K562 (cell line): ENCODE measurements at regions not wholly inside any gene's neighbourhood (a gene's known extent, or its start where the extent isn't known, plus 50 kb on each side); places are given as distances from the start of the nearest gene placed in this dataset.

ENCODE experiments used
- ATAC-seq: fragments of 200-7000 bp; cut with Tn5 transposase; 3 replicates; pipeline ENCODE4 v1.9.1; 2020; ENCODE audit warnings: moderate library complexity
- BruUV-seq: library from RNA; stranded (reverse); fragments of 400-500 nt; replicated peaks from 2 replicates; lab custom pipeline; 2021; lab: Mats Ljungman, UMichigan
- CTCF ChIA-PET: fragments of 300-600 bp; formaldehyde crosslinking; extraction: SDS; loops from one replicate; lab custom pipeline; 2021; ENCODE audit warnings: low intra/inter-chr PET ratio; lab: Yijun Ruan, JAX
- POLR2A ChIA-PET: fragments of 300-600, 350-650 bp; sonication (Branson Sonifier 250); formaldehyde crosslinking; extraction: SDS; loops from one replicate; lab custom pipeline; 2021; ENCODE audit warnings: antibody characterized with exemption, inconsistent platforms; lab: Yijun Ruan, JAX
- DNase-seq, 4 experiments: peaks; one replicate each; pipeline versions ENCODE4 v3.0.0 to v3.0.0-alpha.2; 2011 to 2018; ENCODE audit warnings: low spot score in 3 of 4, mixed read lengths in 3 of 4; ENCODE audit errors: extremely low read depth in 1 of 4
- FAIRE-seq: peaks from 2 replicates; lab custom pipeline; 2011; peaks lifted over from hg19 to GRCh38; lab: Jason Lieb, UNC
- H2AFZ ChIP-seq: 2 replicates; pipeline ENCODE4 v1.6.0; 2011; ENCODE audit warnings: low read depth, low read length, control low read depth, inconsistent platforms
- H3K27ac ChIP-seq: fragments of 200-600 bp; 3 replicates; pipeline ENCODE4 v1.8.0; 2011; ENCODE audit warnings: low read depth, mild to moderate bottlenecking, control low read depth, inconsistent platforms, low read length, moderate library complexity, mixed read lengths; ENCODE audit errors: extremely low read depth
- H3K27me3 ChIP-seq, 2 experiments: fragments of 300-600 bp in 1 of 2; 2 replicates in 1 of 2; 3 replicates in 1 of 2; pipeline versions ENCODE4 v1.6.0 to v1.8.0; 2011; ENCODE audit warnings: inconsistent platforms in 2 of 2, low read length in 2 of 2, mild to moderate bottlenecking in 1 of 2, mixed read lengths in 1 of 2, moderate library complexity in 1 of 2; ENCODE audit not compliant: control insufficient read depth in 2 of 2, insufficient read depth in 2 of 2
- H3K36me3 ChIP-seq: fragments of 300-600 bp; 3 replicates; pipeline ENCODE4 v1.8.0; 2011; ENCODE audit warnings: mild to moderate bottlenecking, low read length, inconsistent platforms; ENCODE audit not compliant: control insufficient read depth, insufficient read depth
- H3K4me1 ChIP-seq, 2 experiments: fragments of 200-600 bp in 1 of 2; replicated peaks in 1 of 2; 2 replicates in 1 of 2; 3 replicates in 1 of 2; pipeline versions ENCODE4 v1.5.1 to v1.8.0; 2011; ENCODE audit warnings: inconsistent platforms in 2 of 2, low read length in 2 of 2, mild to moderate bottlenecking in 1 of 2, mixed read lengths in 1 of 2, moderate library complexity in 1 of 2; ENCODE audit not compliant: control insufficient read depth in 2 of 2, insufficient read depth in 2 of 2
- H3K4me2 ChIP-seq: 2 replicates; pipeline ENCODE4 v1.6.1; 2011; ENCODE audit warnings: low read length, control low read depth, inconsistent platforms, mixed read lengths; ENCODE audit not compliant: insufficient read depth
- H3K4me3 ChIP-seq: fragments of 200-600 bp; sonication (generic), shearing (Covaris generic); 2 replicates; pipeline ENCODE4 v1.5.1; 2016; ENCODE audit warnings: control low read depth, inconsistent platforms
- H3K79me2 ChIP-seq: fragments of 200-600 bp; 3 replicates; pipeline ENCODE4 v1.8.0; 2011; ENCODE audit warnings: low read length, inconsistent platforms; ENCODE audit not compliant: control insufficient read depth, insufficient read depth
- H3K9ac ChIP-seq, 2 experiments: 2 replicates each; pipeline versions ENCODE4 v1.6.0 to v1.6.1; 2011; ENCODE audit warnings: low read depth in 2 of 2, low read length in 2 of 2, control low read depth in 1 of 2, inconsistent platforms in 1 of 2, mild to moderate bottlenecking in 1 of 2, mixed read lengths in 1 of 2; ENCODE audit not compliant: insufficient read depth in 1 of 2
- H3K9me1 ChIP-seq: one replicate; pipeline ENCODE4 v1.6.0; 2011; ENCODE audit warnings: inconsistent platforms, mild to moderate bottlenecking, low read length, moderate library complexity; ENCODE audit not compliant: control insufficient read depth, insufficient read depth
- H3K9me3 ChIP-seq: replicated peaks from 2 replicates; pipeline ENCODE4 v1.5.1; 2011; ENCODE audit warnings: low read depth, low read length, inconsistent platforms; ENCODE audit not compliant: control insufficient read depth, insufficient read depth
- H4K20me1 ChIP-seq: replicated peaks from 2 replicates; pipeline ENCODE4 v1.6.1; 2011; ENCODE audit warnings: low read length, inconsistent platforms, mixed read lengths; ENCODE audit not compliant: control insufficient read depth, insufficient read depth
- HDGF ChIP-seq: fragments of 450-650 bp; IDR thresholded peaks from 2 replicates; pipeline ENCODE4 v1.6.1; 2016
- NCOA6 ChIP-seq: fragments of 450-650 bp; IDR thresholded peaks from 2 replicates; pipeline ENCODE4 v1.6.1; 2017; ENCODE audit warnings: mild to moderate bottlenecking
- PRMT5 ChIP-seq: sonication (generic); formaldehyde crosslinking; IDR thresholded peaks from 2 replicates; pipeline ENCODE4 v1.5.0; 2020; ENCODE audit warnings: missing genetic modification reagents
- TEAD2 ChIP-seq: fragments of 450-650 bp; IDR thresholded peaks from 2 replicates; pipeline ENCODE4 v1.6.1; 2016; ENCODE audit warnings: missing genetic modification characterization, control low read depth, missing compliant biosample characterization
- TRIM24 ChIP-seq, 2 experiments: fragments of 450-650 bp; IDR thresholded peaks; 2 replicates each; pipeline ENCODE4 v1.6.1; 2016
- ZNF274 ChIP-seq: IDR thresholded peaks from 2 replicates; pipeline ENCODE4 v1.6.1; 2011; ENCODE audit warnings: low read depth, mild to moderate bottlenecking, low read length, moderate library complexity, borderline replicate concordance
- WGBS: fragments of 100-300 bp; shearing (Covaris generic); methylation state at CpG from one replicate; pipeline ENCODE4 v1.1.6; 2016; ENCODE audit warnings: low coverage, mixed read lengths; ENCODE audit not compliant: insufficient coverage; ENCODE audit errors: missing lambda C conversion rate; 5-methylcytosine and 5-hydroxymethylcytosine counted together
- in situ Hi-C: fragments of 300-500 bp; cut with MboI; formaldehyde crosslinking; loops from 4 replicates; pipeline ENCODE4 v1.15.0; 2018; ENCODE audit warnings: inconsistent platforms, mixed read lengths
- intact Hi-C: fragments of 100-400 bp; cut with micrococcal nuclease; formaldehyde crosslinking; loops from 2 replicates; pipeline ENCODE4 v1.14.2; 2022
- TF ChIP-seq, protein P1 (sequence below): fragments of 250-450 bp; sonication (Bioruptor Pico); IDR thresholded peaks from 2 replicates; pipeline ENCODE4 v1.5.0; 2021
- TF ChIP-seq, protein P2 (sequence below): fragments of 250-450 bp; sonication (Bioruptor Pico); IDR thresholded peaks from 2 replicates; pipeline ENCODE4 v1.8.0; 2021; ENCODE audit warnings: moderate library complexity, mild to moderate bottlenecking, inconsistent platforms
- TF ChIP-seq, protein P3 (sequence below): sonication (generic); formaldehyde crosslinking; IDR thresholded peaks from 2 replicates; pipeline ENCODE4 v1.8.0; 2022; ENCODE audit warnings: mild to moderate bottlenecking, missing genetic modification reagents
- TF ChIP-seq, protein P4 (sequence below): fragments of 200-800 bp; sonication (Bioruptor generic); IDR thresholded peaks from 2 replicates; pipeline ENCODE4 v1.6.1; 2016; ENCODE audit warnings: missing genetic modification characterization, missing compliant biosample characterization

DNA sequence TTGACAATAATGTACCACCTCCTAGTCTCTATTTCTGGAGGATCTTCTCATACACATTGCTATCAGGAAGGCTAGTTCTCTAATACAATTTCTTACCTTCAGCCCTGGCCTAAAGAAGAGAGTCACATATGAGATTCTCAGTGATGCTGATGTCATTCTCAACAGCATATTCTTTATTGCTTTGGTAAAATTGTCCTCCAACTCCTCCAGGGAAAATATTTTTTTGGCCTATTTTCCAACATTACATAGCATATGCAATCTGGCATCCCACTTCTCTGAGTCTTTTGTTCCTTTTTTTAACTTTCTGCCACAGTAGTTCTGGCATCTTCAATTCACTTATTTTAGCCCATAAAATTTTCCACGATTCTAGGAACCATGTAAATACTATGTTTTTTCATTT is 2363.1 kb downstream of the ARAP2 start (continued):
- TF ChIP-seq TEAD2 (tag) = no peak
- no peak for TF ChIP-seq ZNF274

DNA sequence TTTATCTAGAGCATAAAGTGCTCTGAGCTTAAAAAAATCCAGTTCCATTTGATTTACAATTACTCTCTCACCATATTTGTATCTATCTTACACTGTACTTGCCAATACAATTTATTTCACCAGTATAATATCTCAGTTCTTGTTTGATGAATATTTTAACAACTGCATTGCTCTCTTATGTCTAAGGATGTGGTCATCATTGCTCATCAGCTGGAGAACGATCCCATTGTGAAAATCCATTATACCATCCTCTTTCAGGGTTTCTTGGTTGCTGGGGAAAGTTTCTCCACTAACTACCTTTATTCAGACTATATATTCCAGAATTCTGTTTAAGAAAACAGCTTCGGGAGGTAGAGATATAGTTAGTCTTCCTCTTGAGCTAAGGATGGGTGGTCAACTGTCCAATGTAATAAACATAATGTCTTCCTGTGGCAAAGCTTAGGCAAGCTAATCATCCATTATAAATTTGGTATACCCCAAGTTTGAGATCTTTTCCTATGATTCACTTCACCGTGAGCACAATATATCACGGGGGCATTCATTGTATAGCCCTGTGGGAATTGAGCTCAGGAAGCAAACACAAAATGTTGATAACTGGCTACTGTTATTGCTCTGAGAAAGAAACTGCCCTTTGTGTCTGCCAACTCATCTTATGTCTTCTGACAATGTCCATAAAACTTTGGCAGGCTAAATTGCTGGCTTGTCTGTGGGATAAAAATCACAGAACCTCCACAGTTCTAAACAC is 2361.9 kb downstream of the ARAP2 start:
- BruUV-seq = no TSS peak
- Histone ChIP-seq H4K20me1 (no peaks in the 10 kb centered on the region), H3K9ac (no peak overlapping the region), H2AFZ (no peak overlapping the region), H3K27me3 (no peaks in the 10 kb centered on the region), H3K79me2 (no peaks in the 10 kb centered on the region), H3K9me1 (no peaks in the 10 kb centered on the region), H3K4me1 (no peaks in the 10 kb centered on the region), H3K9me3 (no peaks in the 10 kb centered on the region), H3K36me3 (no peaks in the 10 kb centered on the region), H3K4me3 (no peak overlapping the region), H3K4me2 (no peak overlapping the region), H3K27ac (no peak overlapping the region)
- DNase-seq (no peak), ATAC-seq (no peak), FAIRE-seq (no peak)
- WGBS = 0% methylated on average over 4 of the region's 4 CpGs
- intact Hi-C loops (no loop called here), in situ Hi-C loops (no loop called here)
- ChIA-PET CTCF (no interaction called here), POLR2A (no interaction called here)
- TF ChIP-seq TRIM24 (IDR thresholded peaks at IDR 0.05) (no peak), HDGF (no peak), NCOA6 (no peak), PRMT5 (CRISPR knock-in tag) (no peak)
- TF ChIP-seq, protein P1, sequence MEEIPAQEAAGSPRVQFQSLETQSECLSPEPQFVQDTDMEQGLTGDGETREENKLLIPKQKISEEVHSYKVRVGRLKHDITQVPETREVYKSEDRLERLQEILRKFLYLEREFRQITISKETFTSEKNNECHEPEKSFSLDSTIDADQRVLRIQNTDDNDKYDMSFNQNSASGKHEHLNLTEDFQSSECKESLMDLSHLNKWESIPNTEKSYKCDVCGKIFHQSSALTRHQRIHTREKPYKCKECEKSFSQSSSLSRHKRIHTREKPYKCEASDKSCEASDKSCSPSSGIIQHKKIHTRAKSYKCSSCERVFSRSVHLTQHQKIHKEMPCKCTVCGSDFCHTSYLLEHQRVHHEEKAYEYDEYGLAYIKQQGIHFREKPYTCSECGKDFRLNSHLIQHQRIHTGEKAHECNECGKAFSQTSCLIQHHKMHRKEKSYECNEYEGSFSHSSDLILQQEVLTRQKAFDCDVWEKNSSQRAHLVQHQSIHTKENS = no peak
- TF ChIP-seq, protein P2, sequence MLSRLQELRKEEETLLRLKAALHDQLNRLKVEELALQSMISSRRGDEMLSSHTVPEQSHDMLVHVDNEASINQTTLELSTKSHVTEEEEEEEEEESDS (CRISPR knock-in tag) = no peak
- TF ChIP-seq, protein P3, sequence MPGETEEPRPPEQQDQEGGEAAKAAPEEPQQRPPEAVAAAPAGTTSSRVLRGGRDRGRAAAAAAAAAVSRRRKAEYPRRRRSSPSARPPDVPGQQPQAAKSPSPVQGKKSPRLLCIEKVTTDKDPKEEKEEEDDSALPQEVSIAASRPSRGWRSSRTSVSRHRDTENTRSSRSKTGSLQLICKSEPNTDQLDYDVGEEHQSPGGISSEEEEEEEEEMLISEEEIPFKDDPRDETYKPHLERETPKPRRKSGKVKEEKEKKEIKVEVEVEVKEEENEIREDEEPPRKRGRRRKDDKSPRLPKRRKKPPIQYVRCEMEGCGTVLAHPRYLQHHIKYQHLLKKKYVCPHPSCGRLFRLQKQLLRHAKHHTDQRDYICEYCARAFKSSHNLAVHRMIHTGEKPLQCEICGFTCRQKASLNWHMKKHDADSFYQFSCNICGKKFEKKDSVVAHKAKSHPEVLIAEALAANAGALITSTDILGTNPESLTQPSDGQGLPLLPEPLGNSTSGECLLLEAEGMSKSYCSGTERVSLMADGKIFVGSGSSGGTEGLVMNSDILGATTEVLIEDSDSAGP = no peak
- TF ChIP-seq, protein P4, sequence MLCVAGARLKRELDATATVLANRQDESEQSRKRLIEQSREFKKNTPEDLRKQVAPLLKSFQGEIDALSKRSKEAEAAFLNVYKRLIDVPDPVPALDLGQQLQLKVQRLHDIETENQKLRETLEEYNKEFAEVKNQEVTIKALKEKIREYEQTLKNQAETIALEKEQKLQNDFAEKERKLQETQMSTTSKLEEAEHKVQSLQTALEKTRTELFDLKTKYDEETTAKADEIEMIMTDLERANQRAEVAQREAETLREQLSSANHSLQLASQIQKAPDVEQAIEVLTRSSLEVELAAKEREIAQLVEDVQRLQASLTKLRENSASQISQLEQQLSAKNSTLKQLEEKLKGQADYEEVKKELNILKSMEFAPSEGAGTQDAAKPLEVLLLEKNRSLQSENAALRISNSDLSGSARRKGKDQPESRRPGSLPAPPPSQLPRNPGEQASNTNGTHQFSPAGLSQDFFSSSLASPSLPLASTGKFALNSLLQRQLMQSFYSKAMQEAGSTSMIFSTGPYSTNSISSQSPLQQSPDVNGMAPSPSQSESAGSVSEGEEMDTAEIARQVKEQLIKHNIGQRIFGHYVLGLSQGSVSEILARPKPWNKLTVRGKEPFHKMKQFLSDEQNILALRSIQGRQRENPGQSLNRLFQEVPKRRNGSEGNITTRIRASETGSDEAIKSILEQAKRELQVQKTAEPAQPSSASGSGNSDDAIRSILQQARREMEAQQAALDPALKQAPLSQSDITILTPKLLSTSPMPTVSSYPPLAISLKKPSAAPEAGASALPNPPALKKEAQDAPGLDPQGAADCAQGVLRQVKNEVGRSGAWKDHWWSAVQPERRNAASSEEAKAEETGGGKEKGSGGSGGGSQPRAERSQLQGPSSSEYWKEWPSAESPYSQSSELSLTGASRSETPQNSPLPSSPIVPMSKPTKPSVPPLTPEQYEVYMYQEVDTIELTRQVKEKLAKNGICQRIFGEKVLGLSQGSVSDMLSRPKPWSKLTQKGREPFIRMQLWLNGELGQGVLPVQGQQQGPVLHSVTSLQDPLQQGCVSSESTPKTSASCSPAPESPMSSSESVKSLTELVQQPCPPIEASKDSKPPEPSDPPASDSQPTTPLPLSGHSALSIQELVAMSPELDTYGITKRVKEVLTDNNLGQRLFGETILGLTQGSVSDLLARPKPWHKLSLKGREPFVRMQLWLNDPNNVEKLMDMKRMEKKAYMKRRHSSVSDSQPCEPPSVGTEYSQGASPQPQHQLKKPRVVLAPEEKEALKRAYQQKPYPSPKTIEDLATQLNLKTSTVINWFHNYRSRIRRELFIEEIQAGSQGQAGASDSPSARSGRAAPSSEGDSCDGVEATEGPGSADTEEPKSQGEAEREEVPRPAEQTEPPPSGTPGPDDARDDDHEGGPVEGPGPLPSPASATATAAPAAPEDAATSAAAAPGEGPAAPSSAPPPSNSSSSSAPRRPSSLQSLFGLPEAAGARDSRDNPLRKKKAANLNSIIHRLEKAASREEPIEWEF = no peak
